ENCODE measurements at regions not wholly inside any gene's neighbourhood (a gene's known extent, or its start where the extent isn't known, plus 50 kb on each side); places are given as distances from the start of the nearest gene placed in this dataset.

- TF ChIP-seq MAFK (IDR thresholded peaks at IDR 0.05; ENCODE audit: partially characterized antibody) = no peak
- TF ChIP-seq RAD21 (conservative IDR thresholded peaks at IDR 0.05 in 1 of 2, IDR thresholded peaks at IDR 0.05 in 1 of 2) = no peak
- TF ChIP-seq, protein P1, sequence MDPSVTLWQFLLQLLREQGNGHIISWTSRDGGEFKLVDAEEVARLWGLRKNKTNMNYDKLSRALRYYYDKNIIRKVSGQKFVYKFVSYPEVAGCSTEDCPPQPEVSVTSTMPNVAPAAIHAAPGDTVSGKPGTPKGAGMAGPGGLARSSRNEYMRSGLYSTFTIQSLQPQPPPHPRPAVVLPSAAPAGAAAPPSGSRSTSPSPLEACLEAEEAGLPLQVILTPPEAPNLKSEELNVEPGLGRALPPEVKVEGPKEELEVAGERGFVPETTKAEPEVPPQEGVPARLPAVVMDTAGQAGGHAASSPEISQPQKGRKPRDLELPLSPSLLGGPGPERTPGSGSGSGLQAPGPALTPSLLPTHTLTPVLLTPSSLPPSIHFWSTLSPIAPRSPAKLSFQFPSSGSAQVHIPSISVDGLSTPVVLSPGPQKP (IDR thresholded peaks at IDR 0.05; ENCODE audit: low read depth, low read length) = no peak
- TF ChIP-seq, protein P2, sequence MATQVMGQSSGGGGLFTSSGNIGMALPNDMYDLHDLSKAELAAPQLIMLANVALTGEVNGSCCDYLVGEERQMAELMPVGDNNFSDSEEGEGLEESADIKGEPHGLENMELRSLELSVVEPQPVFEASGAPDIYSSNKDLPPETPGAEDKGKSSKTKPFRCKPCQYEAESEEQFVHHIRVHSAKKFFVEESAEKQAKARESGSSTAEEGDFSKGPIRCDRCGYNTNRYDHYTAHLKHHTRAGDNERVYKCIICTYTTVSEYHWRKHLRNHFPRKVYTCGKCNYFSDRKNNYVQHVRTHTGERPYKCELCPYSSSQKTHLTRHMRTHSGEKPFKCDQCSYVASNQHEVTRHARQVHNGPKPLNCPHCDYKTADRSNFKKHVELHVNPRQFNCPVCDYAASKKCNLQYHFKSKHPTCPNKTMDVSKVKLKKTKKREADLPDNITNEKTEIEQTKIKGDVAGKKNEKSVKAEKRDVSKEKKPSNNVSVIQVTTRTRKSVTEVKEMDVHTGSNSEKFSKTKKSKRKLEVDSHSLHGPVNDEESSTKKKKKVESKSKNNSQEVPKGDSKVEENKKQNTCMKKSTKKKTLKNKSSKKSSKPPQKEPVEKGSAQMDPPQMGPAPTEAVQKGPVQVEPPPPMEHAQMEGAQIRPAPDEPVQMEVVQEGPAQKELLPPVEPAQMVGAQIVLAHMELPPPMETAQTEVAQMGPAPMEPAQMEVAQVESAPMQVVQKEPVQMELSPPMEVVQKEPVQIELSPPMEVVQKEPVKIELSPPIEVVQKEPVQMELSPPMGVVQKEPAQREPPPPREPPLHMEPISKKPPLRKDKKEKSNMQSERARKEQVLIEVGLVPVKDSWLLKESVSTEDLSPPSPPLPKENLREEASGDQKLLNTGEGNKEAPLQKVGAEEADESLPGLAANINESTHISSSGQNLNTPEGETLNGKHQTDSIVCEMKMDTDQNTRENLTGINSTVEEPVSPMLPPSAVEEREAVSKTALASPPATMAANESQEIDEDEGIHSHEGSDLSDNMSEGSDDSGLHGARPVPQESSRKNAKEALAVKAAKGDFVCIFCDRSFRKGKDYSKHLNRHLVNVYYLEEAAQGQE (IDR thresholded peaks at IDR 0.05) = no peak
- TF ChIP-seq RFX5 (IDR thresholded peaks at IDR 0.05) = no peak
- no peak for TF ChIP-seq CEBPB (IDR thresholded peaks at IDR 0.05)
- TF ChIP-seq, protein P3, sequence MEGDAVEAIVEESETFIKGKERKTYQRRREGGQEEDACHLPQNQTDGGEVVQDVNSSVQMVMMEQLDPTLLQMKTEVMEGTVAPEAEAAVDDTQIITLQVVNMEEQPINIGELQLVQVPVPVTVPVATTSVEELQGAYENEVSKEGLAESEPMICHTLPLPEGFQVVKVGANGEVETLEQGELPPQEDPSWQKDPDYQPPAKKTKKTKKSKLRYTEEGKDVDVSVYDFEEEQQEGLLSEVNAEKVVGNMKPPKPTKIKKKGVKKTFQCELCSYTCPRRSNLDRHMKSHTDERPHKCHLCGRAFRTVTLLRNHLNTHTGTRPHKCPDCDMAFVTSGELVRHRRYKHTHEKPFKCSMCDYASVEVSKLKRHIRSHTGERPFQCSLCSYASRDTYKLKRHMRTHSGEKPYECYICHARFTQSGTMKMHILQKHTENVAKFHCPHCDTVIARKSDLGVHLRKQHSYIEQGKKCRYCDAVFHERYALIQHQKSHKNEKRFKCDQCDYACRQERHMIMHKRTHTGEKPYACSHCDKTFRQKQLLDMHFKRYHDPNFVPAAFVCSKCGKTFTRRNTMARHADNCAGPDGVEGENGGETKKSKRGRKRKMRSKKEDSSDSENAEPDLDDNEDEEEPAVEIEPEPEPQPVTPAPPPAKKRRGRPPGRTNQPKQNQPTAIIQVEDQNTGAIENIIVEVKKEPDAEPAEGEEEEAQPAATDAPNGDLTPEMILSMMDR (IDR thresholded peaks at IDR 0.05) = no peak
- TF ChIP-seq KDM5A (IDR thresholded peaks at IDR 0.05) = no peak
- no peak for TF ChIP-seq POLR2A (IDR thresholded peaks at IDR 0.05; ENCODE audit: low read length)
- TF ChIP-seq HDAC2 (IDR thresholded peaks at IDR 0.05) = no peak
- no peak for TF ChIP-seq PBX3 (IDR thresholded peaks at IDR 0.05)
- TF ChIP-seq EHMT2 (IDR thresholded peaks at IDR 0.05; ENCODE audit: low read depth) = no peak
Observed at GRCh38 chr3:71868876-71869275, 83.9 kb upstream of the PROK2 start.
